ENCODE measurements at regions not wholly inside any gene's neighbourhood (a gene's known extent, or its start where the extent isn't known, plus 50 kb on each side); places are given as distances from the start of the nearest gene placed in this dataset.

DNA sequence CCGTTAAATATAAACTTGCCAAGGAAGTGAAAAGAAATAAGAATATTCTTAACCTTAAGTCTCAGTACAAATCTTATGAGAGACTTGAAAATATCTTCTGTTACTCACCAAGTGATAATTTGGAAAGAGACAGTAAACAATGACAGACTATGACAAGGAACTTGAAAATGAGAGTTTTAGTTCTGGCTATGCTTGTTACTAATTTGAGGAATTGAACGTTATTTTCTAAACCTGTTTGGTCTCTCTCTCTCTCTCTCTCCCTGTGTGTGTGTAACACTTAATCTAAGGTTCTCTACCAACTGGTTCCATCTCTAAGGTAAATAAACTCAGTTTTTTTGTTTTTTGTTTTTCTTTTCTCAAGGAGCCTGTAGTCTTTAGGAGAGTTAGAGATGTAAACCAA lies 161.8 kb downstream of the AMY1C start:
- TF ChIP-seq, protein P1, sequence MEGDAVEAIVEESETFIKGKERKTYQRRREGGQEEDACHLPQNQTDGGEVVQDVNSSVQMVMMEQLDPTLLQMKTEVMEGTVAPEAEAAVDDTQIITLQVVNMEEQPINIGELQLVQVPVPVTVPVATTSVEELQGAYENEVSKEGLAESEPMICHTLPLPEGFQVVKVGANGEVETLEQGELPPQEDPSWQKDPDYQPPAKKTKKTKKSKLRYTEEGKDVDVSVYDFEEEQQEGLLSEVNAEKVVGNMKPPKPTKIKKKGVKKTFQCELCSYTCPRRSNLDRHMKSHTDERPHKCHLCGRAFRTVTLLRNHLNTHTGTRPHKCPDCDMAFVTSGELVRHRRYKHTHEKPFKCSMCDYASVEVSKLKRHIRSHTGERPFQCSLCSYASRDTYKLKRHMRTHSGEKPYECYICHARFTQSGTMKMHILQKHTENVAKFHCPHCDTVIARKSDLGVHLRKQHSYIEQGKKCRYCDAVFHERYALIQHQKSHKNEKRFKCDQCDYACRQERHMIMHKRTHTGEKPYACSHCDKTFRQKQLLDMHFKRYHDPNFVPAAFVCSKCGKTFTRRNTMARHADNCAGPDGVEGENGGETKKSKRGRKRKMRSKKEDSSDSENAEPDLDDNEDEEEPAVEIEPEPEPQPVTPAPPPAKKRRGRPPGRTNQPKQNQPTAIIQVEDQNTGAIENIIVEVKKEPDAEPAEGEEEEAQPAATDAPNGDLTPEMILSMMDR (IDR thresholded peaks at IDR 0.05; ENCODE audit: extremely low read depth, insufficient read depth, missing control alignments): no peak
- DNase-seq (ENCODE audit: low spot score): no peak
- in situ Hi-C loops (cut with MboI; ENCODE audit: low pct_unique_long_range_greater_than_20kb, low sequenced_read_pairs, unreplicated experiment): no loop called here

DNA sequence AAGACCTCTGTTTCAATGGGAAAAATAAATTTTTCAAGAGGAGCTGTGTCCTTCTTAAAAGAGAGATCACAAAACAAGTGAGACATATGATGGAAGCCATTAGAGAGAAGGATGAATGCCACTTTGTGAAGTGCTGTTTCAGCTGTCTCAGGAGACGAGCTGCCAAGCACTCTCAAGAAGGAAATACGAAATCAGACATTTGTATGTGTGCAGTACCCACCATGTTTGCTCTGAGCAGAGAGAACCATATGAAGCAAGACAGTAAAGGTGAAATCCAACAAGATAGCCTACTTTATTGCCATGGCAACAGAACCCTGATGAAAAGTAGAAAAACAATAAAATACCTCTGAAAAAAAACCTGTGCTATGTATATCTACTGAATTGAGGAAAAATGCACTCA lies 168.1 kb downstream of the AMY1C start:
- TF ChIP-seq, protein P1 (IDR thresholded peaks at IDR 0.05; ENCODE audit: extremely low read depth, insufficient read depth, missing control alignments): no peak
- DNase-seq (ENCODE audit: low spot score): no peak
- in situ Hi-C loops (cut with MboI; ENCODE audit: low pct_unique_long_range_greater_than_20kb, low sequenced_read_pairs, unreplicated experiment): no loop called here

DNA sequence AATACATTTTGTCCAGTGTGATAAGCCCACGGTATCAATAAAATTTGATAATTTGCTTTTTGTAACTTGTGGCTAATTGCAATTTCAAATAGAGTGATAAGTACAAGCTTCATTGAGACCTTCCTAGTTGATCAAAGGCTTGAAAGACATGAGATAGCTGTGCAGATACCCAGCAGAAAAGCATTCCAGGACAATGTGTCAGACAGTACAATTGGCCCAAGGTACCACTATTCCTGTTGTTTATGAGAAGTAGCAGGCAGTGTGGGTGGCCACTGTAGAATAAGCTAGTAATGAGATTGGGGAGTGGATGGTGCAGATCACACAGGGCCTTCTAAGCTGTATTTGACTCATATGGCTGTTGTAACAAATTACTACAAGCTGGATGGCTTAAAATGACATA lies 182.2 kb downstream of the AMY1C start:
- no peak for DNase-seq (ENCODE audit: low spot score)
- in situ Hi-C loops (cut with MboI; ENCODE audit: low pct_unique_long_range_greater_than_20kb, low sequenced_read_pairs, unreplicated experiment): no loop called here
- TF ChIP-seq, protein P1 (IDR thresholded peaks at IDR 0.05; ENCODE audit: extremely low read depth, insufficient read depth, missing control alignments): no peak

DNA sequence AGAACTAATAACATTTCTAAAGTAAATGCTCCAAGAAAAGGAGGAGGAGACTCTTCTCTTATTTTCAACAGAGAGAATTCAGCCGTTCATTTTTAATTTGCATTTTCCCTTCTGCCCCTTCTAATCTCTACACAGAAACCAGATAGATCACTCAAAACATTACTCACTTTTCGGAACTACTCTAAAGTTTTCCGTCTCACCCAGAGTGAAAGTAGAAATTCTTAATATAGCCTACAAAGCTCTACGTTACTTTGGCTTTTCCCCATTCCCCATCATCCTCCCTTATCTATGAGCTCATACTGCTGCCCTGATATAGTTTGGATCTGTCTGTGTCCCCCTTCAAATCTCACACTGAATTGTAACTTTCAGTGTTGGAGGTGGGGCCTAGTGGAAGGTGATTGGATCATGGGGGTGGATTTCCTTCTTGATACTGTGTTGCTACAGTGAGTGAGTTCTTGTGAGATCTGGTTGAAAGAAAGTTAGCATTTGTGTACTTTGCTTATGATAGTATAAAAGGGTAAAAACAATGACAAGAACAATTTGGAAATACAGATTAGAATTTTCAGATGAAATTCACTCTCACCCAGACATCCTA lies 188.2 kb downstream of the AMY1C start:
- peak; percentile 26 for DNase-seq (ENCODE audit: low spot score)
- in situ Hi-C loops (cut with MboI; ENCODE audit: low pct_unique_long_range_greater_than_20kb, low sequenced_read_pairs, unreplicated experiment): no loop called here
- TF ChIP-seq, protein P1 (IDR thresholded peaks at IDR 0.05; ENCODE audit: extremely low read depth, insufficient read depth, missing control alignments): no peak

DNA sequence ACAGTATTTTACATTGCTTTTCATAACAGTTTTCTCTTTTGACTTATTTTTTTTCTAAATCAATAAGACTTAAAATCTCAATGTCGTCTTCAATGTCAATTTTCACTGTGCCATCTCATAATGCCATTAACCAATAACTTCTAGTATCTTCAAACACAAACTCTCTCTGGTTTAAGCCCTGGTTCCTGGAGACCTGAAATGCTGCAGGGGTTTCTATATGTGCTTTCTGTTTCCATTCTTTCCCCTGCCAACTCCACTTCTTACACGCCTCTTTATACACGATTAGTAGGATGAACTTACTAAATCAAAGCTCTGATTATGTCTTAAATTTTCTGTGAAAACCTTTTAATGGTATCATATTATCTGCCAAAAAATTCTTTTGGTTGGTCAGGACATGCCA lies 191.4 kb downstream of the AMY1C start:
- no peak for DNase-seq (ENCODE audit: low spot score)
- in situ Hi-C loops (cut with MboI; ENCODE audit: low pct_unique_long_range_greater_than_20kb, low sequenced_read_pairs, unreplicated experiment): no loop called here
- TF ChIP-seq, protein P1 (IDR thresholded peaks at IDR 0.05; ENCODE audit: extremely low read depth, insufficient read depth, missing control alignments): no peak

DNA sequence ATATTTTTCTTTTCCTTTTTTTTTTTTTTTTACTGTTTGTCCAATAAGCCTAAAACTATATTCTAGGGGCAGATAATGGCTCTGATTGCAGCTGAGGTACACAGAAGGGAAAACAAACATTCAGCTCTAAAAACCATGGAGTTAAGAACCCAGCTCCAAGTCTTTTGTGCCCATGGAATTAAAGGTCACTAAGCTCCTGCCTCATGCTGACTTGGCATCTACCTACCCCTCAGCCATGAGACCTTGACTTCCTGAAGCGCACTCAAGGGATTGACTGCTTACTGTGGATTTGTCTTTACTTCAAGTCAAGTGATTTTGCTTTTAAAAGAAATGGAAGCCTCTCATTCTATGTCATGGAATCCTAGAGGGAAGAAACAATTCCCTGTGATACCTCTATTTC lies 192.3 kb downstream of the AMY1C start:
- TF ChIP-seq, protein P1 (IDR thresholded peaks at IDR 0.05; ENCODE audit: extremely low read depth, insufficient read depth, missing control alignments): no peak
- in situ Hi-C loops (cut with MboI; ENCODE audit: low pct_unique_long_range_greater_than_20kb, low sequenced_read_pairs, unreplicated experiment): no loop called here
- no peak for DNase-seq (ENCODE audit: low spot score)

DNA sequence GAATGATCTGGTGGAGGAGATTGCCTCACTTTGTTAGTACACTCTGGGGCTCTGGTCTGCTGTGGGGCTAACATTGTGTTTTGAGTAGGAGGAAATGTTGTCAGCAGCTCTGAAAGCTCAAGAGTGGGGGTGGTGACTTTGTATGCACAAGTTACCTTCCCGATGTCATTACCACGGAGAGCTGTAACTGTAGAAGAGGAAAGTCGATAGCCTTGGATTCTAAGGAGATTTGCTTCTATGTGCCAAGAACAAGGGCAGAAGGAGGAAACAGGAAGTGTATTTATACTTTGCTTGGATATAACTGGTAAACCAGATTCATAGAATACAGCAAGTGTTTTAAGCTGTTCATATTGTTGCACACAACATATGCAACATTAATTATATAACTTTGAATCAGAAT lies 196.1 kb downstream of the AMY1C start:
- TF ChIP-seq, protein P1 (IDR thresholded peaks at IDR 0.05; ENCODE audit: extremely low read depth, insufficient read depth, missing control alignments): no peak
- DNase-seq (ENCODE audit: low spot score): no peak
- in situ Hi-C loops (cut with MboI; ENCODE audit: low pct_unique_long_range_greater_than_20kb, low sequenced_read_pairs, unreplicated experiment): no loop called here

All from GM13977 (cell line).